SK-N-SH (cell line): ENCODE measurements at regions not wholly inside any gene's neighbourhood (a gene's known extent, or its start where the extent isn't known, plus 50 kb on each side); places are given as distances from the start of the nearest gene placed in this dataset.
A peak's percentile ranks its signal among the peaks of the same experiment; 100 is the strongest.

ENCODE experiments used
- CTCF ChIA-PET: fragments of 300-600, 350-600 bp; formaldehyde crosslinking; extraction: SDS; loops from one replicate; lab custom pipeline; 2021; lab: Yijun Ruan, JAX
- POLR2A ChIA-PET: fragments of 350-600 bp; sonication (Branson Sonifier 250); formaldehyde crosslinking; extraction: SDS; loops from one replicate; lab custom pipeline; 2020; ENCODE audit warnings: antibody characterized with exemption, inconsistent platforms; lab: Yijun Ruan, JAX
- DNase-seq: peaks from one replicate; pipeline ENCODE4 v3.0.0; 2012
- H2AFZ ChIP-seq: fragments of 200-600 bp; sonication (generic); 2 replicates; pipeline ENCODE4 v1.8.1; 2016; ENCODE audit warnings: antibody characterized with exemption, mild to moderate bottlenecking, low read depth
- H3F3A ChIP-seq: fragments of 200-600 bp; sonication (generic); replicated peaks from 2 replicates; pipeline ENCODE3; 2016; ENCODE audit warnings: antibody characterized with exemption, mild to moderate bottlenecking; ENCODE audit not compliant: insufficient read depth
- H3K27ac ChIP-seq, 2 experiments: fragments of 200-500 bp in 1 of 2; fragments of 200-600 bp in 1 of 2; sonication (Bioruptor generic) in 1 of 2; sonication (generic), shearing (Covaris generic) in 1 of 2; 2 replicates each; pipeline versions ENCODE4 v1.5.1 to v1.6.1; 2014 to 2016; ENCODE audit warnings: low read depth in 2 of 2, inconsistent platforms in 1 of 2, low read length in 1 of 2, mild to moderate bottlenecking in 1 of 2, mixed read lengths in 1 of 2
- H3K27me3 ChIP-seq: fragments of 200-600 bp; sonication (generic), shearing (Covaris generic); 2 replicates; pipeline ENCODE4 v1.6.1; 2016; ENCODE audit warnings: mixed run types; ENCODE audit not compliant: insufficient read depth
- H3K36me3 ChIP-seq, 2 experiments: fragments of 200-500 bp in 1 of 2; fragments of 200-600 bp in 1 of 2; sonication (Bioruptor generic) in 1 of 2; sonication (generic) in 1 of 2; replicated peaks in 1 of 2; 2 replicates each; pipeline versions ENCODE3 to v1.5.1; 2014 to 2016; ENCODE audit warnings: low read length in 1 of 2, mild to moderate bottlenecking in 1 of 2; ENCODE audit not compliant: insufficient read depth in 2 of 2, control insufficient read depth in 1 of 2
- H3K4me1 ChIP-seq, 2 experiments: fragments of 200-500 bp in 1 of 2; fragments of 200-600 bp in 1 of 2; sonication (Bioruptor generic) in 1 of 2; sonication (generic), shearing (Covaris generic) in 1 of 2; 2 replicates each; pipeline versions ENCODE4 v1.5.1 to v1.6.1; 2014 to 2016; ENCODE audit warnings: low read depth in 1 of 2, low read length in 1 of 2, mixed run types in 1 of 2; ENCODE audit not compliant: insufficient read depth in 2 of 2, control insufficient read depth in 1 of 2
- H3K4me2 ChIP-seq: fragments of 200-600 bp; sonication (generic), shearing (Covaris generic); 2 replicates; pipeline ENCODE4 v1.6.1; 2017; ENCODE audit warnings: mixed run types
- H3K4me3 ChIP-seq, 2 experiments: fragments of 200-500 bp in 1 of 2; fragments of 200-600 bp in 1 of 2; sonication (Bioruptor generic) in 1 of 2; sonication (generic), shearing (Covaris generic) in 1 of 2; 2 replicates each; pipeline versions ENCODE4 v1.5.1 to v1.8.1; 2014 to 2016; ENCODE audit warnings: low read depth in 2 of 2, inconsistent platforms in 1 of 2, low read length in 1 of 2, mild to moderate bottlenecking in 1 of 2, mixed read lengths in 1 of 2, moderate library complexity in 1 of 2
- H3K79me2 ChIP-seq: fragments of 200-600 bp; sonication (generic); 2 replicates; pipeline ENCODE4 v1.8.1; 2017; ENCODE audit warnings: mild to moderate bottlenecking; ENCODE audit not compliant: insufficient read depth
- H3K9ac ChIP-seq: fragments of 200-600 bp; sonication (generic); 2 replicates; pipeline ENCODE4 v1.6.1; 2017; ENCODE audit warnings: mixed run types
- H3K9me2 ChIP-seq: fragments of 200-600 bp; sonication (generic); 2 replicates; pipeline ENCODE4 v1.6.1; 2017; ENCODE audit warnings: mixed run types
- H3K9me3 ChIP-seq: fragments of 200-600 bp; sonication (generic); 2 replicates; pipeline ENCODE4 v1.6.1; 2017; ENCODE audit warnings: mixed run types, mild to moderate bottlenecking, moderate library complexity
- H4K20me1 ChIP-seq: fragments of 200-600 bp; sonication (generic); 2 replicates; pipeline ENCODE4 v1.6.1; 2017; ENCODE audit warnings: mild to moderate bottlenecking, mixed run types; ENCODE audit not compliant: insufficient read depth
- ELF1 ChIP-seq: IDR thresholded peaks from 2 replicates; pipeline ENCODE4 v1.4.0; 2012
- EZH2phosphoT487 ChIP-seq: fragments of 200-600 bp; sonication (generic); IDR thresholded peaks from 2 replicates; pipeline ENCODE4 v1.6.1; 2017; ENCODE audit warnings: low read depth, mixed run types, mild to moderate bottlenecking, antibody characterized with exemption, moderate library complexity, borderline replicate concordance
- FOXM1 ChIP-seq: IDR thresholded peaks from 2 replicates; pipeline ENCODE4 v1.4.0; 2012; ENCODE audit warnings: low read depth, mild to moderate bottlenecking
- GABPA ChIP-seq: IDR thresholded peaks from 2 replicates; pipeline ENCODE4 v1.4.0; 2012; ENCODE audit warnings: low read depth, mild to moderate bottlenecking
- JUND ChIP-seq: IDR thresholded peaks from 2 replicates; pipeline ENCODE4 v1.4.0; 2012
- MEF2A ChIP-seq: IDR thresholded peaks from 2 replicates; pipeline ENCODE4 v1.4.0; 2012; ENCODE audit warnings: low read depth, borderline replicate concordance
- MXI1 ChIP-seq: IDR thresholded peaks from 2 replicates; pipeline ENCODE4 v1.6.1; 2012; ENCODE audit warnings: mild to moderate bottlenecking, low read depth, low read length, improper control_type of control experiment
- NFIC ChIP-seq: IDR thresholded peaks from 2 replicates; pipeline ENCODE4 v1.4.0; 2012; ENCODE audit warnings: borderline replicate concordance
- NRF1 ChIP-seq: IDR thresholded peaks from 2 replicates; pipeline ENCODE4 v1.6.1; 2012; ENCODE audit warnings: low read depth, mild to moderate bottlenecking, low read length
- RAD21 ChIP-seq: IDR thresholded peaks from 2 replicates; pipeline ENCODE4 v1.6.1; 2012; ENCODE audit warnings: mild to moderate bottlenecking, low read length
- RCOR1 ChIP-seq: fragments of 150-350 bp; IDR thresholded peaks from 2 replicates; pipeline ENCODE4 v1.6.1; 2017; ENCODE audit warnings: antibody characterized with exemption, low read length
- RXRA ChIP-seq: IDR thresholded peaks from 2 replicates; pipeline ENCODE4 v1.4.0; 2012; ENCODE audit warnings: low read depth, mild to moderate bottlenecking, borderline replicate concordance
- SIN3A ChIP-seq: IDR thresholded peaks from 2 replicates; pipeline ENCODE4 v1.6.1; 2012; ENCODE audit warnings: low read depth, mild to moderate bottlenecking, low read length, moderate library complexity, borderline replicate concordance
- TAF1 ChIP-seq: IDR thresholded peaks from 2 replicates; pipeline ENCODE4 v1.6.1; 2012; ENCODE audit warnings: low read depth, mild to moderate bottlenecking, low read length, moderate library complexity, borderline replicate concordance
- YY1 ChIP-seq: IDR thresholded peaks from 2 replicates; pipeline ENCODE4 v1.4.0; 2012; ENCODE audit warnings: low read depth, mild to moderate bottlenecking
- WGBS: methylation state at CpG from one replicate; pipeline ENCODE4 v1.1.6; 2017; ENCODE audit warnings: low lambda C conversion rate; 5-methylcytosine and 5-hydroxymethylcytosine counted together
- TF ChIP-seq, protein P1 (sequence below): fragments of 150-350 bp; IDR thresholded peaks from 2 replicates; pipeline ENCODE4 v1.6.1; 2017; ENCODE audit warnings: antibody characterized with exemption, low read length, low read depth, borderline replicate concordance
- TF ChIP-seq, protein P2 (sequence below): fragments of 200-600 bp; sonication (generic); IDR thresholded peaks from 2 replicates; pipeline ENCODE4 v1.6.1; 2017; ENCODE audit warnings: antibody characterized with exemption, mild to moderate bottlenecking, moderate library complexity
- TF ChIP-seq, protein P3 (sequence below): IDR thresholded peaks from 2 replicates; pipeline ENCODE4 v1.4.0; 2012; ENCODE audit warnings: low read depth, borderline replicate concordance
- TF ChIP-seq, protein P4 (sequence below): fragments of 150-350 bp; IDR thresholded peaks from 2 replicates; pipeline ENCODE4 v1.6.1; 2016; ENCODE audit warnings: mild to moderate bottlenecking, low read depth, low read length
- TF ChIP-seq, protein P5 (sequence below): IDR thresholded peaks from 2 replicates; pipeline ENCODE4 v1.6.1; 2012; ENCODE audit warnings: mild to moderate bottlenecking, low read depth, low read length, moderate library complexity
- TF ChIP-seq, protein P6 (sequence below): IDR thresholded peaks from 2 replicates; pipeline ENCODE4 v1.4.0; 2012; ENCODE audit warnings: low read depth

DNA sequence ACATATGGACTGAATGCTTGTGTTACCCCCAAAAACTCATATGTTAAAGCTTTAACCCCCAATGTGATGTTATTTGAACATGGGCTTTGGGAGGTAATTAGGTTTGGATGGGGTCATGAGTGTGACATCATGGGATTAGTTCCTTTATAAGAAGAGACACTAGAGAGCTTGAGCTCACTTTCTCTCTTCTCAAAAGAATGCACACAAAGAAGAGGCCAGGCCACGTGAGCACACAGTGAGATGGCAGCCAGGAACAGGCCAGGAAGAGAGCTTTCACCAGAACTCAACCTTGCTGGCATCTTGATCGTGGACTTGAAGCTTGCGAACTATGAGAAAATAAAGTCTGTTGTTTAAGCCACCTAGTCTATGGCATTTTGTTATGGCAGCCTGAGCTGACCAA, 360.6 kb downstream of the NR2F1-AS1 start:
- Histone ChIP-seq H3K27me3 (no peaks in the 10 kb centered on the region), H3K36me3 (no peaks in the 10 kb centered on the region), H3K4me1 (no peaks in the 10 kb centered on the region), H3K9me2 (no peaks in the 10 kb centered on the region), H3K79me2 (no peaks in the 10 kb centered on the region), H3K4me2 (no peak overlapping the region), H3K9ac (no peak overlapping the region), H3K27ac (no peak overlapping the region), H4K20me1 (no peaks in the 10 kb centered on the region), H2AFZ (no peak overlapping the region), H3F3A (no peaks in the 10 kb centered on the region), H3K4me3 (no peak overlapping the region), H3K9me3 (no peaks in the 10 kb centered on the region)
- ChIA-PET POLR2A (no interaction called here), CTCF (no interaction called here)
- TF ChIP-seq MEF2A (no peak), RXRA (no peak), NRF1 (no peak)
- no peak for DNase-seq
- WGBS = 95% methylated on average over 3 of the region's 3 CpGs

DNA sequence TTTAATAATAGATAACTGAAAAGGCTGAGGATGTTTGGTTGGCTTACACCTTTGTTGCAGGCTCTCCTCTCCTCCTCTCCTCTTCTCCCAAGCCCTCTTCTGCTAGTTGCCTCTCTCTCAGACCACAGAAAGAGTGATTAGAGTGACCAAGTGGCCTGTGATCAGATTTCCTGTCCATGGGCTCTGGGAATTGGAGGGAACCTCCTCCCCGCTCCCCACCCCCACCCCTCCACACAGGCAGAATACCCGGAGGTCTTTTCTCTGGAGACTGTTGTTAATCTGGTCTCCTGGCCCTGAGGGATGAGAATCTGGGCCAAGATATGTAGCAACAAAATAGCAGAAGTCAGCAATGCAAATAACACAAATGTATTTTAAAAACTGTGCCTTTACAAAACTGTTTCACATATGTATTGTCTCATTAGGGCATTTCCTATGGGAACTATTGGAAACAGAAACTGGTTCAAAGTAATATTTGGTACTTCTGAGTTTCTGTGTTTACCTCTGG, 361.3 kb downstream of the NR2F1-AS1 start:
- WGBS = 85% methylated on average over 2 of the region's 2 CpGs
- Histone ChIP-seq H3K27me3 (no peaks in the 10 kb centered on the region), H2AFZ (no peak overlapping the region), H3K9me2 (no peaks in the 10 kb centered on the region), H3K79me2 (no peaks in the 10 kb centered on the region), H4K20me1 (no peaks in the 10 kb centered on the region), H3K9me3 (no peaks in the 10 kb centered on the region), H3F3A (no peaks in the 10 kb centered on the region), H3K36me3 (no peaks in the 10 kb centered on the region), H3K9ac (no peak overlapping the region), H3K4me2 (no peak overlapping the region), H3K4me3 (no peak overlapping the region), H3K27ac (no peak overlapping the region), H3K4me1 (no peaks in the 10 kb centered on the region)
- ChIA-PET CTCF (no interaction called here), POLR2A (no interaction called here)
- DNase-seq = peak; percentile 11
- TF ChIP-seq, protein P1, sequence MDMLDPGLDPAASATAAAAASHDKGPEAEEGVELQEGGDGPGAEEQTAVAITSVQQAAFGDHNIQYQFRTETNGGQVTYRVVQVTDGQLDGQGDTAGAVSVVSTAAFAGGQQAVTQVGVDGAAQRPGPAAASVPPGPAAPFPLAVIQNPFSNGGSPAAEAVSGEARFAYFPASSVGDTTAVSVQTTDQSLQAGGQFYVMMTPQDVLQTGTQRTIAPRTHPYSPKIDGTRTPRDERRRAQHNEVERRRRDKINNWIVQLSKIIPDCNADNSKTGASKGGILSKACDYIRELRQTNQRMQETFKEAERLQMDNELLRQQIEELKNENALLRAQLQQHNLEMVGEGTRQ = no peak
- no peak for TF ChIP-seq JUND
- TF ChIP-seq, protein P2, sequence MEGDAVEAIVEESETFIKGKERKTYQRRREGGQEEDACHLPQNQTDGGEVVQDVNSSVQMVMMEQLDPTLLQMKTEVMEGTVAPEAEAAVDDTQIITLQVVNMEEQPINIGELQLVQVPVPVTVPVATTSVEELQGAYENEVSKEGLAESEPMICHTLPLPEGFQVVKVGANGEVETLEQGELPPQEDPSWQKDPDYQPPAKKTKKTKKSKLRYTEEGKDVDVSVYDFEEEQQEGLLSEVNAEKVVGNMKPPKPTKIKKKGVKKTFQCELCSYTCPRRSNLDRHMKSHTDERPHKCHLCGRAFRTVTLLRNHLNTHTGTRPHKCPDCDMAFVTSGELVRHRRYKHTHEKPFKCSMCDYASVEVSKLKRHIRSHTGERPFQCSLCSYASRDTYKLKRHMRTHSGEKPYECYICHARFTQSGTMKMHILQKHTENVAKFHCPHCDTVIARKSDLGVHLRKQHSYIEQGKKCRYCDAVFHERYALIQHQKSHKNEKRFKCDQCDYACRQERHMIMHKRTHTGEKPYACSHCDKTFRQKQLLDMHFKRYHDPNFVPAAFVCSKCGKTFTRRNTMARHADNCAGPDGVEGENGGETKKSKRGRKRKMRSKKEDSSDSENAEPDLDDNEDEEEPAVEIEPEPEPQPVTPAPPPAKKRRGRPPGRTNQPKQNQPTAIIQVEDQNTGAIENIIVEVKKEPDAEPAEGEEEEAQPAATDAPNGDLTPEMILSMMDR = no peak
- no peak for TF ChIP-seq YY1
- TF ChIP-seq GABPA = no peak
- TF ChIP-seq EZH2phosphoT487 = no peak
- no peak for TF ChIP-seq RAD21
- TF ChIP-seq TAF1 = no peak
- TF ChIP-seq, protein P3, sequence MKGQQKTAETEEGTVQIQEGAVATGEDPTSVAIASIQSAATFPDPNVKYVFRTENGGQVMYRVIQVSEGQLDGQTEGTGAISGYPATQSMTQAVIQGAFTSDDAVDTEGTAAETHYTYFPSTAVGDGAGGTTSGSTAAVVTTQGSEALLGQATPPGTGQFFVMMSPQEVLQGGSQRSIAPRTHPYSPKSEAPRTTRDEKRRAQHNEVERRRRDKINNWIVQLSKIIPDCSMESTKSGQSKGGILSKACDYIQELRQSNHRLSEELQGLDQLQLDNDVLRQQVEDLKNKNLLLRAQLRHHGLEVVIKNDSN = no peak
- TF ChIP-seq MEF2A = no peak
- no peak for TF ChIP-seq NFIC
- TF ChIP-seq, protein P4, sequence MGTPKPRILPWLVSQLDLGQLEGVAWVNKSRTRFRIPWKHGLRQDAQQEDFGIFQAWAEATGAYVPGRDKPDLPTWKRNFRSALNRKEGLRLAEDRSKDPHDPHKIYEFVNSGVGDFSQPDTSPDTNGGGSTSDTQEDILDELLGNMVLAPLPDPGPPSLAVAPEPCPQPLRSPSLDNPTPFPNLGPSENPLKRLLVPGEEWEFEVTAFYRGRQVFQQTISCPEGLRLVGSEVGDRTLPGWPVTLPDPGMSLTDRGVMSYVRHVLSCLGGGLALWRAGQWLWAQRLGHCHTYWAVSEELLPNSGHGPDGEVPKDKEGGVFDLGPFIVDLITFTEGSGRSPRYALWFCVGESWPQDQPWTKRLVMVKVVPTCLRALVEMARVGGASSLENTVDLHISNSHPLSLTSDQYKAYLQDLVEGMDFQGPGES = no peak
- TF ChIP-seq FOXM1 = no peak
- TF ChIP-seq, protein P5, sequence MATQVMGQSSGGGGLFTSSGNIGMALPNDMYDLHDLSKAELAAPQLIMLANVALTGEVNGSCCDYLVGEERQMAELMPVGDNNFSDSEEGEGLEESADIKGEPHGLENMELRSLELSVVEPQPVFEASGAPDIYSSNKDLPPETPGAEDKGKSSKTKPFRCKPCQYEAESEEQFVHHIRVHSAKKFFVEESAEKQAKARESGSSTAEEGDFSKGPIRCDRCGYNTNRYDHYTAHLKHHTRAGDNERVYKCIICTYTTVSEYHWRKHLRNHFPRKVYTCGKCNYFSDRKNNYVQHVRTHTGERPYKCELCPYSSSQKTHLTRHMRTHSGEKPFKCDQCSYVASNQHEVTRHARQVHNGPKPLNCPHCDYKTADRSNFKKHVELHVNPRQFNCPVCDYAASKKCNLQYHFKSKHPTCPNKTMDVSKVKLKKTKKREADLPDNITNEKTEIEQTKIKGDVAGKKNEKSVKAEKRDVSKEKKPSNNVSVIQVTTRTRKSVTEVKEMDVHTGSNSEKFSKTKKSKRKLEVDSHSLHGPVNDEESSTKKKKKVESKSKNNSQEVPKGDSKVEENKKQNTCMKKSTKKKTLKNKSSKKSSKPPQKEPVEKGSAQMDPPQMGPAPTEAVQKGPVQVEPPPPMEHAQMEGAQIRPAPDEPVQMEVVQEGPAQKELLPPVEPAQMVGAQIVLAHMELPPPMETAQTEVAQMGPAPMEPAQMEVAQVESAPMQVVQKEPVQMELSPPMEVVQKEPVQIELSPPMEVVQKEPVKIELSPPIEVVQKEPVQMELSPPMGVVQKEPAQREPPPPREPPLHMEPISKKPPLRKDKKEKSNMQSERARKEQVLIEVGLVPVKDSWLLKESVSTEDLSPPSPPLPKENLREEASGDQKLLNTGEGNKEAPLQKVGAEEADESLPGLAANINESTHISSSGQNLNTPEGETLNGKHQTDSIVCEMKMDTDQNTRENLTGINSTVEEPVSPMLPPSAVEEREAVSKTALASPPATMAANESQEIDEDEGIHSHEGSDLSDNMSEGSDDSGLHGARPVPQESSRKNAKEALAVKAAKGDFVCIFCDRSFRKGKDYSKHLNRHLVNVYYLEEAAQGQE = no peak
- TF ChIP-seq MXI1 = no peak
- TF ChIP-seq, protein P6, sequence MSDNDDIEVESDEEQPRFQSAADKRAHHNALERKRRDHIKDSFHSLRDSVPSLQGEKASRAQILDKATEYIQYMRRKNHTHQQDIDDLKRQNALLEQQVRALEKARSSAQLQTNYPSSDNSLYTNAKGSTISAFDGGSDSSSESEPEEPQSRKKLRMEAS = no peak
- TF ChIP-seq SIN3A = no peak
- no peak for TF ChIP-seq ELF1
- TF ChIP-seq RXRA = no peak
- TF ChIP-seq RCOR1 = no peak
